Astrocyte (in vitro differentiated cells and primary cell): ENCODE measurements at regions not wholly inside any gene's neighbourhood (a gene's known extent, or its start where the extent isn't known, plus 50 kb on each side); places are given as distances from the start of the nearest gene placed in this dataset.

Experiments used
- DNase-seq: peaks from one replicate; pipeline ENCODE4 v3.0.0-alpha.2; 2010; ENCODE audit warnings: low read depth
- FAIRE-seq: peaks from 2 replicates; lab custom pipeline; 2011; peaks lifted over from hg19 to GRCh38; lab: Jason Lieb, UNC
- H2AFZ ChIP-seq: 2 replicates; pipeline ENCODE4 v1.6.0; 2012; ENCODE audit warnings: low read depth, low read length, inconsistent platforms
- H3K27ac ChIP-seq: 2 replicates; pipeline ENCODE4 v1.5.1; 2011; ENCODE audit warnings: low read depth, low read length, inconsistent platforms
- H3K27me3 ChIP-seq: 2 replicates; pipeline ENCODE4 v1.6.0; 2011; ENCODE audit warnings: low read length, inconsistent platforms; ENCODE audit not compliant: insufficient read depth
- H3K36me3 ChIP-seq: 2 replicates; pipeline ENCODE4 v1.5.1; 2011; ENCODE audit warnings: low read length, inconsistent platforms; ENCODE audit not compliant: insufficient read depth
- H3K4me1 ChIP-seq: 2 replicates; pipeline ENCODE4 v1.5.1; 2011; ENCODE audit warnings: low read length, inconsistent platforms; ENCODE audit not compliant: insufficient read depth
- H3K4me2 ChIP-seq: 2 replicates; pipeline ENCODE4 v1.6.0; 2012; ENCODE audit warnings: low read length, inconsistent platforms
- H3K4me3 ChIP-seq: 2 replicates; pipeline ENCODE4 v1.5.1; 2011; ENCODE audit warnings: low read depth, mild to moderate bottlenecking, low read length, inconsistent platforms; ENCODE audit not compliant: insufficient read depth
- H3K79me2 ChIP-seq: 2 replicates; pipeline ENCODE4 v1.6.0; 2012; ENCODE audit warnings: mild to moderate bottlenecking, low read length, inconsistent platforms; ENCODE audit not compliant: insufficient read depth
- H3K9ac ChIP-seq: 2 replicates; pipeline ENCODE4 v1.6.0; 2012; ENCODE audit warnings: mild to moderate bottlenecking, low read length, inconsistent platforms
- H3K9me3 ChIP-seq: 2 replicates; pipeline ENCODE4 v1.5.1; 2012; ENCODE audit warnings: low read depth, mild to moderate bottlenecking, low read length, inconsistent platforms; ENCODE audit not compliant: insufficient read depth
- H4K20me1 ChIP-seq: 2 replicates; pipeline ENCODE4 v1.6.0; 2012; ENCODE audit warnings: low read length, inconsistent platforms; ENCODE audit not compliant: insufficient read depth
- H3K27ac Mint-ChIP-seq: one replicate; pipeline ENCODE4 v1.8.0; 2021; ENCODE audit warnings: mild to moderate bottlenecking, mixed read lengths; ENCODE audit not compliant: unreplicated experiment
- H3K27me3 Mint-ChIP-seq: one replicate; pipeline ENCODE4 v1.8.0; 2021; ENCODE audit warnings: low read depth, mixed read lengths; ENCODE audit not compliant: unreplicated experiment
- H3K36me3 Mint-ChIP-seq: one replicate; pipeline ENCODE4 v1.8.0; 2021; ENCODE audit warnings: low read depth, mixed read lengths; ENCODE audit not compliant: unreplicated experiment
- H3K4me1 Mint-ChIP-seq: one replicate; pipeline ENCODE4 v1.8.0; 2021; ENCODE audit warnings: low read depth, mixed read lengths; ENCODE audit not compliant: unreplicated experiment
- H3K4me3 Mint-ChIP-seq: one replicate; pipeline ENCODE4 v1.8.0; 2021; ENCODE audit warnings: mild to moderate bottlenecking, moderate library complexity, mixed read lengths; ENCODE audit not compliant: unreplicated experiment
- H3K9me3 Mint-ChIP-seq: one replicate; pipeline ENCODE4 v1.8.0; 2021; ENCODE audit warnings: mild to moderate bottlenecking, mixed read lengths; ENCODE audit not compliant: unreplicated experiment
- CTCF ChIP-seq: IDR thresholded peaks from 2 replicates; pipeline ENCODE4 v1.5.1; 2011; ENCODE audit warnings: low read depth, mild to moderate bottlenecking, inconsistent platforms, low read length, moderate library complexity; ENCODE audit not compliant: insufficient read depth
- EZH2 ChIP-seq: IDR thresholded peaks from 2 replicates; pipeline ENCODE4 v1.6.1; 2012; ENCODE audit warnings: mild to moderate bottlenecking, low read length, inconsistent platforms; ENCODE audit not compliant: insufficient read depth

- Histone ChIP-seq H3K9ac (no peak overlapping the region), H3K27ac (no peak overlapping the region), H3K79me2 (no peaks in the 10 kb centered on the region), H3K4me2 (no peak overlapping the region), H2AFZ (no peak overlapping the region), H3K4me1 (no peaks in the 10 kb centered on the region), H3K27me3 (no peaks in the 10 kb centered on the region), H3K4me3 (no peak overlapping the region), H3K9me3 (no peaks in the 10 kb centered on the region), H4K20me1 (no peaks in the 10 kb centered on the region), H3K36me3 (no peaks in the 10 kb centered on the region)
- peaks cover 10% of the 10 kb centered on the region for H3K9me3 Mint-ChIP-seq
- peaks cover 2% of the 10 kb centered on the region for H3K36me3 Mint-ChIP-seq
- H3K4me3 Mint-ChIP-seq, result no peak overlapping the region
- no peaks in the 10 kb centered on the region for H3K4me1 Mint-ChIP-seq
- FAIRE-seq, result no peak
- TF ChIP-seq EZH2 (no peak), CTCF (no peak)
- no peak overlapping the region for H3K27ac Mint-ChIP-seq
- DNase-seq, result no peak
- peaks cover 19% of the 10 kb centered on the region for H3K27me3 Mint-ChIP-seq
Observed at GRCh38 chr5:174166231-174167079, 120.9 kb downstream of the NSG2 start.

GRCh38 chr5:174167080-174167910 is 121.8 kb downstream of the NSG2 start:
- Histone ChIP-seq H3K9ac (no peak overlapping the region), H3K4me1 (no peaks in the 10 kb centered on the region), H3K4me2 (no peak overlapping the region), H3K27me3 (no peaks in the 10 kb centered on the region), H3K36me3 (no peaks in the 10 kb centered on the region), H2AFZ (no peak overlapping the region), H4K20me1 (no peaks in the 10 kb centered on the region), H3K9me3 (no peaks in the 10 kb centered on the region), H3K4me3 (no peak overlapping the region), H3K79me2 (no peaks in the 10 kb centered on the region), H3K27ac (no peak overlapping the region)
- FAIRE-seq (no peak), DNase-seq (no peak)
- H3K4me3 Mint-ChIP-seq, result no peak overlapping the region
- H3K9me3 Mint-ChIP-seq, result peaks cover 10% of the 10 kb centered on the region
- H3K36me3 Mint-ChIP-seq, result peaks cover 2% of the 10 kb centered on the region
- TF ChIP-seq EZH2 (no peak), CTCF (no peak)
- H3K27ac Mint-ChIP-seq, result no peak overlapping the region
- H3K27me3 Mint-ChIP-seq, result peaks cover 21% of the 10 kb centered on the region
- H3K4me1 Mint-ChIP-seq, result peaks cover 2% of the 10 kb centered on the region
